Hepatocyte (in vitro differentiated cells): ENCODE measurements at regions not wholly inside any gene's neighbourhood (a gene's known extent, or its start where the extent isn't known, plus 50 kb on each side); places are given as distances from the start of the nearest gene placed in this dataset.

Source experiments
- EZH2 ChIP-seq: fragments of 200-600 bp; sonication (generic); IDR thresholded peaks from 2 replicates; pipeline ENCODE4 v1.6.1; 2016; ENCODE audit warnings: antibody characterized with exemption, mild to moderate bottlenecking, borderline replicate concordance
- TF ChIP-seq, protein P1 (sequence below): fragments of 200-600 bp; sonication (generic); IDR thresholded peaks from 2 replicates; pipeline ENCODE4 v1.5.1; 2016; ENCODE audit warnings: antibody characterized with exemption, mild to moderate bottlenecking; ENCODE audit not compliant: poor library complexity

DNA sequence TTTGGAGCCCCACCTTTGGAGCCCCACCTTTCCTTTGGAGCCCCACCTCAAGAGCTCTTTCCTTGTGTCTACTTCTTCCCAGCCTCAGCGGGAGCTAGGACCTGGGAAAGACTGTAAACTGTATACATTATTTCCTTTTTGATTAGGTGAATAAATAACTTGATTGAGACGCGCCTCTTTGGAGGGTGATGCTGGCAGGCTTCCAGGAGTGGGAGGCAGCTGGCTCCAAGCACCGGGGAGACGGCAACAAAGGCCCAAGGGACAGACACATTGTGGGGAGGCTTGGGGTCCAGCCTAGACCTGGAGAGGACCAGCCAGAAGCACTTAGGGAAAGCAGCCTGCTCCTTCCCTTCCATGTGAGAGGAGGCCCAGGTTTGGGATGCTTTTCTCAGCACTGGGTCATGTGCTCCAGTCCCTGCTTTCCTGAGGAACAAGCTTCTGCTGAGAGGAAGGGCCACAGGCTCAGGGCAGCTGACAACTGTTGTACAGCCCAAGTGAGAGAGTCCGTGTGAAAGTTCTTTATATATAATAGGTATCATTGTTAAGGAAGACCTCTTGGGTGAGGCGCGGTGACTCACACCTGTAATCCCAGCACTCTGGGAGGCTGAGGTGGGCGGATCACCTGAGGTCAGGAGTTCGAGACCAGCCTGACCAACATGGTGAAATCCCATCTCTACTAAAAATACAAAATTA, 297.2 kb upstream of the SLC14A2 start:
- TF ChIP-seq, protein P1, sequence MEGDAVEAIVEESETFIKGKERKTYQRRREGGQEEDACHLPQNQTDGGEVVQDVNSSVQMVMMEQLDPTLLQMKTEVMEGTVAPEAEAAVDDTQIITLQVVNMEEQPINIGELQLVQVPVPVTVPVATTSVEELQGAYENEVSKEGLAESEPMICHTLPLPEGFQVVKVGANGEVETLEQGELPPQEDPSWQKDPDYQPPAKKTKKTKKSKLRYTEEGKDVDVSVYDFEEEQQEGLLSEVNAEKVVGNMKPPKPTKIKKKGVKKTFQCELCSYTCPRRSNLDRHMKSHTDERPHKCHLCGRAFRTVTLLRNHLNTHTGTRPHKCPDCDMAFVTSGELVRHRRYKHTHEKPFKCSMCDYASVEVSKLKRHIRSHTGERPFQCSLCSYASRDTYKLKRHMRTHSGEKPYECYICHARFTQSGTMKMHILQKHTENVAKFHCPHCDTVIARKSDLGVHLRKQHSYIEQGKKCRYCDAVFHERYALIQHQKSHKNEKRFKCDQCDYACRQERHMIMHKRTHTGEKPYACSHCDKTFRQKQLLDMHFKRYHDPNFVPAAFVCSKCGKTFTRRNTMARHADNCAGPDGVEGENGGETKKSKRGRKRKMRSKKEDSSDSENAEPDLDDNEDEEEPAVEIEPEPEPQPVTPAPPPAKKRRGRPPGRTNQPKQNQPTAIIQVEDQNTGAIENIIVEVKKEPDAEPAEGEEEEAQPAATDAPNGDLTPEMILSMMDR = no peak
- no peak for TF ChIP-seq EZH2
